Osteocyte (in vitro differentiated cells): ENCODE measurements at regions not wholly inside any gene's neighbourhood (a gene's known extent, or its start where the extent isn't known, plus 50 kb on each side); places are given as distances from the start of the nearest gene placed in this dataset.

Source experiments
- DNase-seq: peaks from one replicate; pipeline ENCODE4 v3.0.0; 2021; ENCODE audit warnings: mixed read lengths; ENCODE audit not compliant: unreplicated experiment; ENCODE audit errors: extremely low spot score
- H3K27ac Mint-ChIP-seq: one replicate; pipeline ENCODE4 v1.8.0; 2021; ENCODE audit warnings: mild to moderate bottlenecking, mixed read lengths; ENCODE audit not compliant: unreplicated experiment
- H3K27me3 Mint-ChIP-seq: one replicate; pipeline ENCODE4 v1.8.0; 2021; ENCODE audit warnings: mixed read lengths; ENCODE audit not compliant: unreplicated experiment
- H3K36me3 Mint-ChIP-seq: one replicate; pipeline ENCODE4 v1.8.0; 2021; ENCODE audit warnings: mixed read lengths; ENCODE audit not compliant: unreplicated experiment
- H3K4me1 Mint-ChIP-seq: one replicate; pipeline ENCODE4 v1.8.0; 2021; ENCODE audit warnings: mixed read lengths; ENCODE audit not compliant: unreplicated experiment
- H3K4me3 Mint-ChIP-seq: one replicate; pipeline ENCODE4 v1.8.0; 2021; ENCODE audit warnings: mild to moderate bottlenecking, moderate library complexity, mixed read lengths; ENCODE audit not compliant: unreplicated experiment
- H3K9me3 Mint-ChIP-seq: one replicate; pipeline ENCODE4 v1.8.0; 2021; ENCODE audit warnings: mixed read lengths; ENCODE audit not compliant: unreplicated experiment
- CTCF ChIP-seq: fragments of 200-600 bp; sonication (generic); IDR thresholded peaks from 2 replicates; pipeline ENCODE4 v1.5.0; 2021; ENCODE audit warnings: antibody characterized with exemption, mild to moderate bottlenecking, moderate library complexity

DNA sequence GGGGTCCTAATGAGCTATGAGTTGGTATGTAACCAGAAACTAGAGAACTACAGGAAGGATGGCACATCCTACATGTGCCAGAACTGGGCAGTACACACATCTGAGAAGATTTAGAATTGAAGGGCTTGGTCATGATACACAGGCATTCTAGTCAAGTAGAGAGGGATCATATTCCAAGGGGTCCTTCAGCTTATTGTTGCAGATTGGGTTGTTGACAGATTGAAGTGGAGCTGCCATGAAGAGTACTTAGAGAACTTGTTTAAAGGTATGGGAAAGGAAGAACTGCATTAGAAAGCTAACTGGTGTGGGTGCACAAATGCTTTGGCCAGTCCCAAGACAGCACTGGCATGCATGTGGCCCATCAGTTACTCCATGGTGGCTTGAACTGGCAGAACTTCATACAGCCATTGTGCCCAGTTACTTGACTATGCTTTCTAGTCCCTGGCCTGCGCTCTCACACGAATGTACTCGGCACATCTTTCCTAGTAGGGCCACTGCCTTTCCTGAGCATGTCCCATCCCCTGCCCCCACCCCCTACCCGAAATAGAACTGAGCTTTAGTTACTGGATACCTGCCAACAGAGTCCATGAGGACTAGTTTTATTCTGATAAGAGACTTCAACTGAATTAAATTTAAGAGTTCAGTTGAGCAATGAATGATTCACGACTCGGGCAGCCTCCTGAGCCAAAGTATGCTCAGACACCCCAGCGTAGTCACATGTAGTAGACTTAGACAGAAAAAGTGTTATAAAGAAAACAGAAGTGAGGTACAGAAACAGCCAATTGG, 64.0 kb downstream of the CCNG2 start:
- no peak for DNase-seq
- no peak overlapping the region for H3K27ac Mint-ChIP-seq
- no peaks in the 10 kb centered on the region for H3K4me1 Mint-ChIP-seq
- no peaks in the 10 kb centered on the region for H3K36me3 Mint-ChIP-seq
- H3K9me3 Mint-ChIP-seq = no peaks in the 10 kb centered on the region
- no peak for TF ChIP-seq CTCF
- no peak overlapping the region for H3K4me3 Mint-ChIP-seq
- peaks cover 57% of the 10 kb centered on the region for H3K27me3 Mint-ChIP-seq

- no peaks in the 10 kb centered on the region for H3K36me3 Mint-ChIP-seq
- H3K4me3 Mint-ChIP-seq = no peak overlapping the region
- H3K27ac Mint-ChIP-seq = no peak overlapping the region
- peaks cover 3% of the 10 kb centered on the region for H3K4me1 Mint-ChIP-seq
- no peak for TF ChIP-seq CTCF
- H3K27me3 Mint-ChIP-seq = peaks cover 49% of the 10 kb centered on the region
- DNase-seq = no peak
- no peaks in the 10 kb centered on the region for H3K9me3 Mint-ChIP-seq
Observed at GRCh38 chr4:77225022-77225421, 68.0 kb downstream of the CCNG2 start.

GRCh38 chr4:77226939-77227705, 70.1 kb downstream of the CCNG2 start:
- no peaks in the 10 kb centered on the region for H3K9me3 Mint-ChIP-seq
- H3K4me3 Mint-ChIP-seq = no peak overlapping the region
- H3K27ac Mint-ChIP-seq = peak overlapping the region; percentile 35
- DNase-seq = no peak
- H3K27me3 Mint-ChIP-seq = peaks cover 38% of the 10 kb centered on the region
- H3K36me3 Mint-ChIP-seq = no peaks in the 10 kb centered on the region
- H3K4me1 Mint-ChIP-seq = peaks cover 3% of the 10 kb centered on the region
- TF ChIP-seq CTCF = no peak

DNA sequence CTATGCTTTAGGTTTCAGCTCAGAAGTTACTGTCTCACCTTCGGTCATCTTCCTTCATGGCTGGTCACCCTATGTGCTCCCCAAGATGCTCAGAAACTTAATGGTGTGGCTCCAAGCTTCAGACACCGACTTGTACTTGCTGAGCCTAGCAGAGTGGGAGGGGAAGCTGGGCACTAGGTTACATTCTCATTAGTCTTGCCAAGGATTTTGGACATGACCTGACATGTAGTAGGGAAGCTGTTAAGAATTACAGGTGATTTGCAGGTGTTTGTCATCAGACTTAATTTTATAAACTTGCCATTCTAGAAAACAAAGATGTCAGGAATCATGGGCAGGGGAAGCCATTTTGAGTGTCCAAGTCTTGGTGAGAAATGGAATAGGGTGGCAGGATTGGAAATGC, 72.4 kb downstream of the CCNG2 start:
- Mint-ChIP-seq H3K27me3 (peaks cover 30% of the 10 kb centered on the region), H3K4me3 (no peak overlapping the region), H3K36me3 (no peaks in the 10 kb centered on the region), H3K27ac (no peak overlapping the region), H3K9me3 (no peaks in the 10 kb centered on the region), H3K4me1 (peaks cover 3% of the 10 kb centered on the region)
- TF ChIP-seq CTCF = no peak
- no peak for DNase-seq

GRCh38 chr4:77232653-77233052, 75.6 kb downstream of the CCNG2 start:
- Mint-ChIP-seq H3K27me3 (peaks cover 46% of the 10 kb centered on the region), H3K4me1 (peaks cover 3% of the 10 kb centered on the region), H3K36me3 (no peaks in the 10 kb centered on the region), H3K27ac (no peak overlapping the region), H3K9me3 (no peaks in the 10 kb centered on the region), H3K4me3 (no peak overlapping the region)
- no peak for TF ChIP-seq CTCF
- no peak for DNase-seq
